ENCODE measurements at regions not wholly inside any gene's neighbourhood (a gene's known extent, or its start where the extent isn't known, plus 50 kb on each side); places are given as distances from the start of the nearest gene placed in this dataset.

DNA sequence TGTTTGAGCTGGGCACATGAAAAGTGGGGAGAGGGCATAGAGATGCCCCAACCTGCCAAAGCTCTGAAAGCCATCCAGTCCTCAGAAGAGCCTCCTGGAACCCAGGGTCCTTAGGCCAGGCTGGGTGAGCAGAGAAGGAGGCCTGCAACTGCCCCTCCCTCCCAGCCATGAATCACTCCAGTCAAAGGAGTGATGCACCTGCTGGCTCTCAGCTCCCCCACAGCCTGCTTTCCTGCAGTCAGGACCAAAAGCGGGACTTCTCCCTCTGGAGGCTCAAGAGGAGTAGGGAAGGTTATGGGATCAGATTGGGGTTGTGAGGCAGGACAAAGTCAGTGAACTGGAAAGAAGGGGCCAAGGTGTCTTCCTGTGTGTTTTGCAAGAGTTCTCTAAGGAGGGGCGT is 145.6 kb downstream of the TMEM132E start:
- 33% methylated on average over 1 of the region's 2 CpGs for WGBS (ENCODE audit: insufficient coverage)
- Mint-ChIP-seq H3K4me1 (no peaks in the 10 kb centered on the region), H3K9me3 (no peaks in the 10 kb centered on the region), H3K27me3 (peaks cover 14 to 16% of the 10 kb centered on the region in 2 donors), H3K4me3 (no peak overlapping the region), H3K27ac (no peak overlapping the region), H3K36me3 (no peaks in the 10 kb centered on the region)
- POLR2A ChIA-PET: no interaction called here
- H3K4me3 ChIP-seq (ENCODE audit: control insufficient read depth in 1 of 2, extremely low read depth in 1 of 2, low read length in 1 of 2): no peak overlapping the region
- CTCF ChIA-PET: no interaction called here
- no peak for DNase-seq
- H3K36me3 ChIP-seq (ENCODE audit: control insufficient read depth in 2 of 2, extremely low read depth in 1 of 2, insufficient read depth in 1 of 2, low read length in 1 of 2): no peaks in the 10 kb centered on the region
- ATAC-seq (replicated peaks in 1 of 4): no peak
- no peaks in the 10 kb centered on the region for H3K4me1 ChIP-seq (ENCODE audit: control insufficient read depth in 1 of 2, extremely low read depth in 1 of 2, insufficient read depth in 2 of 2, low read length in 2 of 2)
- H3K9me3 ChIP-seq: no peaks in the 10 kb centered on the region
- H3K27me3 ChIP-seq (replicated peaks in 1 of 2; ENCODE audit: control insufficient read depth in 2 of 2, extremely low read depth in 1 of 2, insufficient read depth in 2 of 2, low read length in 1 of 2): peaks cover 2 to 32% of the 10 kb centered on the region in 2 experiments
- H3K27ac ChIP-seq (ENCODE audit: low read length): no peak overlapping the region

DNA sequence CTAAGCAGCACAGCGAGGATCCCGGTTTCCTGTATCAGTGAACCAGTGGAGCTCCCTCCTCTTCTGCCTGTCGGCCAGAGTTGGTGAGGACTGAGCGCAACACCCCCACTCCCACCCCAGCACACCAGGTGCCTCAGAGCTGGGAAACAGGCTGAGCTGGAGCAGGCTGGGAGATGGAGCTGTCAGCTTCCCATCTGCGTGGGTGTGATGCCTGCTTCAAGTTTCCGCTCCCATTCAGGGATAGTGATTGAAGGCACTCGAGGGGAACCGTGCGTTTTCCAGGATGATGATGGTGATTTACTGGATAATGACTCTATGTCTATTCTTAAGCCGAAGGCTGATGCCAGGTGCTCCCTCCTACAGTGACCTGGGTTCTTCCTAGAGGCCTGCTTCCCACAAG is 144.5 kb downstream of the TMEM132E start:
- ChIA-PET CTCF (no interaction called here), POLR2A (no interaction called here)
- peaks cover 12 to 16% of the 10 kb centered on the region in 2 donors for H3K27me3 Mint-ChIP-seq
- Histone ChIP-seq H3K4me3 (ENCODE audit: control insufficient read depth in 1 of 2, extremely low read depth in 1 of 2, low read length in 1 of 2) (no peak overlapping the region), H3K9me3 (no peaks in the 10 kb centered on the region), H3K27ac (ENCODE audit: low read length) (no peak overlapping the region), H3K27me3 (replicated peaks in 1 of 2; ENCODE audit: control insufficient read depth in 2 of 2, extremely low read depth in 1 of 2, insufficient read depth in 2 of 2, low read length in 1 of 2) (peaks cover 2 to 33% of the 10 kb centered on the region in 2 experiments), H3K36me3 (ENCODE audit: control insufficient read depth in 2 of 2, extremely low read depth in 1 of 2, insufficient read depth in 1 of 2, low read length in 1 of 2) (no peaks in the 10 kb centered on the region), H3K4me1 (ENCODE audit: control insufficient read depth in 1 of 2, extremely low read depth in 1 of 2, insufficient read depth in 2 of 2, low read length in 2 of 2) (no peaks in the 10 kb centered on the region)
- no peak overlapping the region for H3K4me3 Mint-ChIP-seq
- DNase-seq (no peak), ATAC-seq (replicated peaks in 1 of 4) (no peak)
- 91% methylated on average over 3 of the region's 10 CpGs for WGBS (ENCODE audit: insufficient coverage)
- H3K27ac Mint-ChIP-seq: no peak overlapping the region
- H3K36me3 Mint-ChIP-seq: no peaks in the 10 kb centered on the region
- H3K4me1 Mint-ChIP-seq: no peaks in the 10 kb centered on the region
- H3K9me3 Mint-ChIP-seq: no peaks in the 10 kb centered on the region

DNA sequence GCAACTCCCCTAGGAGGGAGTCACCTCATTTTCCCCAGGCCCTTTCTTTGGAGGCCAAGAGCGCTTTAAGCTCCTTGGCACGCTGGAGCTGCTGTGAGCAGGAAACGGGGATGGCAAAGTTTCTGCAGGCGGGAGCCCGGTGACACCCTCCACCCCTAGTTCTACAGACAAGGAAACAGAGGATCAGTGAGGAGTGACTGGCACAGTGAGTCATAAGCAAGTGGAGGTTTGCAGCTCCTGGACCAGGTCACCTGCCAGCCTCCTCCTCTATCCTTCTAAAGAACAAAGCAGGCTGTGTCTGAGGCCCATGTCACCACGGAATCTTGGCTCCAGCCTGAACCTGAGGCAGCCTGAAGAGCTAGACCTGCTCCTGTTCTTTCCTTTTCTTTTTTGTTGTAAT is 141.9 kb downstream of the TMEM132E start:
- Histone ChIP-seq H3K36me3 (ENCODE audit: control insufficient read depth in 2 of 2, extremely low read depth in 1 of 2, insufficient read depth in 1 of 2, low read length in 1 of 2) (no peaks in the 10 kb centered on the region), H3K4me3 (ENCODE audit: control insufficient read depth in 1 of 2, extremely low read depth in 1 of 2, low read length in 1 of 2) (no peak overlapping the region), H3K4me1 (ENCODE audit: control insufficient read depth in 1 of 2, extremely low read depth in 1 of 2, insufficient read depth in 2 of 2, low read length in 2 of 2) (no peaks in the 10 kb centered on the region), H3K27me3 (replicated peaks in 1 of 2; ENCODE audit: control insufficient read depth in 2 of 2, extremely low read depth in 1 of 2, insufficient read depth in 2 of 2, low read length in 1 of 2) (peaks cover 2 to 26% of the 10 kb centered on the region in 2 experiments), H3K9me3 (no peaks in the 10 kb centered on the region), H3K27ac (ENCODE audit: low read length) (no peak overlapping the region)
- DNase-seq (no peak), ATAC-seq (replicated peaks in 1 of 4) (no peak)
- Mint-ChIP-seq H3K9me3 (no peaks in the 10 kb centered on the region), H3K36me3 (no peaks in the 10 kb centered on the region), H3K27me3 (peaks cover 7 to 15% of the 10 kb centered on the region in 2 donors), H3K4me3 (no peak overlapping the region), H3K4me1 (no peaks in the 10 kb centered on the region), H3K27ac (no peak overlapping the region)
- ChIA-PET CTCF (no interaction called here), POLR2A (no interaction called here)
- WGBS (ENCODE audit: insufficient coverage): 100% methylated on average over 1 of the region's 6 CpGs

DNA sequence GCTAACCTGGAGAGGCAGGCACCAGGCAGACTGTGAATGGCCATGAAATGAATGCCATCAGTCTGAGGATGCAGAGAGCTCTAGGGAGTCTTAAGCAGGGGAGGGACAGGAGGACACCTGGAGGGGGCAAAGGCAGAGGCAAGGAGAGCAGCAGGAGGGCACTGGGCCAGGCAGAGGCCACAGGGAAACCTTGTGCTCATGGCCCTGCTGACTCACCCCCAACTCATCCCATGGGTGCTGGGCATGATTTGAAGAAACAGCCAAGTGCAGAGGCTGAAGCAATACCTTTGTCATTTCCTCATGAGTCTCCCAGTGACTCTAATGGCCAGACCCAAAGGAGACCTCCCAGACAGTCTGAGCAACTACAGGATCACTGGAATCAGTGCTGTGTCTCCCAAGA is 141.4 kb downstream of the TMEM132E start:
- no peaks in the 10 kb centered on the region for H3K9me3 Mint-ChIP-seq
- no peak overlapping the region for H3K27ac Mint-ChIP-seq
- H3K27me3 Mint-ChIP-seq: peaks cover 7 to 18% of the 10 kb centered on the region in 2 donors
- DNase-seq (no peak), ATAC-seq (replicated peaks in 1 of 4) (no peak)
- H3K4me3 Mint-ChIP-seq: no peak overlapping the region
- H3K4me1 ChIP-seq (ENCODE audit: control insufficient read depth in 1 of 2, extremely low read depth in 1 of 2, insufficient read depth in 2 of 2, low read length in 2 of 2): no peaks in the 10 kb centered on the region
- ChIA-PET POLR2A (no interaction called here), CTCF (no interaction called here)
- no peak overlapping the region for H3K4me3 ChIP-seq (ENCODE audit: control insufficient read depth in 1 of 2, extremely low read depth in 1 of 2, low read length in 1 of 2)
- peaks cover 2 to 26% of the 10 kb centered on the region in 2 experiments for H3K27me3 ChIP-seq (replicated peaks in 1 of 2; ENCODE audit: control insufficient read depth in 2 of 2, extremely low read depth in 1 of 2, insufficient read depth in 2 of 2, low read length in 1 of 2)
- H3K36me3 Mint-ChIP-seq: no peaks in the 10 kb centered on the region
- H3K4me1 Mint-ChIP-seq: no peaks in the 10 kb centered on the region
- no peaks in the 10 kb centered on the region for H3K36me3 ChIP-seq (ENCODE audit: control insufficient read depth in 2 of 2, extremely low read depth in 1 of 2, insufficient read depth in 1 of 2, low read length in 1 of 2)
- no peaks in the 10 kb centered on the region for H3K9me3 ChIP-seq
- no peak overlapping the region for H3K27ac ChIP-seq (ENCODE audit: low read length)

DNA sequence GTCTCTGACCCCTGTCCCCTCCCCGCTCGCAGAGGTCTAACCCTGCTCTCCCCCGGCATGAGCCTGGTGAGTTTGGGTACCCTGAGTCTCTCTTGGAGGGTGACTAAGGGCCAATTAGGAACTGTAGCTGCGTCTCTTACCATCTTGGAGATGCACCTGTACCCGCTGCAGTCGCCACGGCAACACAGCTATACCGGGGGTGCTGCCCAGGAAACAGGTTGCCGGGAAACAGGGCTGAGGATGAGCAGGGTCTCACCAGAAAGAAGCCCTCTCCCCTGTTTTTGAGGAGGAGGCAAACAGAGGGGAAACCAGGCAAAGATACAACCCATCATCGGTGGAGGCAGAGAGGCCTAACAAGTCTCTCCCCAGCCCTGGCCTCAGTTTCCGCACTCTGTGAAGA is 140.2 kb downstream of the TMEM132E start:
- Mint-ChIP-seq H3K4me3 (no peak overlapping the region), H3K4me1 (no peaks in the 10 kb centered on the region), H3K9me3 (no peaks in the 10 kb centered on the region), H3K27ac (no peak overlapping the region), H3K36me3 (no peaks in the 10 kb centered on the region), H3K27me3 (peaks cover 11 to 26% of the 10 kb centered on the region in 2 donors)
- ChIA-PET CTCF (no interaction called here), POLR2A (no interaction called here)
- Histone ChIP-seq H3K27me3 (replicated peaks in 1 of 2; ENCODE audit: control insufficient read depth in 2 of 2, extremely low read depth in 1 of 2, insufficient read depth in 2 of 2, low read length in 1 of 2) (peaks cover 2 to 31% of the 10 kb centered on the region in 2 experiments), H3K9me3 (no peaks in the 10 kb centered on the region), H3K27ac (ENCODE audit: low read length) (no peak overlapping the region), H3K4me3 (ENCODE audit: control insufficient read depth in 1 of 2, extremely low read depth in 1 of 2, low read length in 1 of 2) (no peak overlapping the region), H3K36me3 (ENCODE audit: control insufficient read depth in 2 of 2, extremely low read depth in 1 of 2, insufficient read depth in 1 of 2, low read length in 1 of 2) (no peaks in the 10 kb centered on the region), H3K4me1 (ENCODE audit: control insufficient read depth in 1 of 2, extremely low read depth in 1 of 2, insufficient read depth in 2 of 2, low read length in 2 of 2) (no peaks in the 10 kb centered on the region)
- WGBS (ENCODE audit: insufficient coverage): 89% methylated on average over 9 of the region's 11 CpGs
- ATAC-seq (replicated peaks in 1 of 4) (no peak), DNase-seq (no peak)

DNA sequence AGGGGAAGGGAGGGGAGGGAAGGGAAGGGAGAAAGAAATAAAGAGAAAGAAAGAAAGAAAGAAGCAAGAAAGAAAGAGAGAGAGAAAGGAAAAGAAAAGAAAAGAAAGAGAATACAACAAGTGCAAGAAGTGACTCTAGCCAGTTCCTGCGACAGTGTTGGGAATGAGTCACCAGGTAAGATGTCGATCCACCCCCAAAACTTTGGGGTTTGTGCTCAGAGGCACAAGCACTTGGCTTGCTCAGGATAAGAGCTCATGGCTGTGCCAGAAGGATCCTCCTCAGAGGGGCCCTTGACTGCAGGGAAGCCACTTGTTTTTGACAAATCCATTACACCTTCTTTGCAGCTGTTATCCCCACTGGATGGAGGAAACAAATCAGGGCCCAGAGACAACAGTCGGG is 137.7 kb downstream of the TMEM132E start:
- Histone ChIP-seq H3K9me3 (no peaks in the 10 kb centered on the region), H3K36me3 (ENCODE audit: control insufficient read depth in 2 of 2, extremely low read depth in 1 of 2, insufficient read depth in 1 of 2, low read length in 1 of 2) (no peaks in the 10 kb centered on the region), H3K4me1 (ENCODE audit: control insufficient read depth in 1 of 2, extremely low read depth in 1 of 2, insufficient read depth in 2 of 2, low read length in 2 of 2) (no peaks in the 10 kb centered on the region), H3K4me3 (ENCODE audit: control insufficient read depth in 1 of 2, extremely low read depth in 1 of 2, low read length in 1 of 2) (no peak overlapping the region), H3K27me3 (replicated peaks in 1 of 2; ENCODE audit: control insufficient read depth in 2 of 2, extremely low read depth in 1 of 2, insufficient read depth in 2 of 2, low read length in 1 of 2) (peaks cover 2 to 31% of the 10 kb centered on the region in 2 experiments), H3K27ac (ENCODE audit: low read length) (no peak overlapping the region)
- Mint-ChIP-seq H3K4me3 (no peak overlapping the region), H3K36me3 (no peaks in the 10 kb centered on the region), H3K27me3 (peaks cover 16 to 23% of the 10 kb centered on the region in 2 donors), H3K4me1 (no peaks in the 10 kb centered on the region), H3K27ac (no peak overlapping the region), H3K9me3 (no peaks in the 10 kb centered on the region)
- no peak for DNase-seq
- CTCF ChIA-PET: no interaction called here
- 56% methylated on average over 3 of the region's 3 CpGs for WGBS (ENCODE audit: insufficient coverage)
- POLR2A ChIA-PET: no interaction called here
- ATAC-seq (replicated peaks in 1 of 4): no peak

DNA sequence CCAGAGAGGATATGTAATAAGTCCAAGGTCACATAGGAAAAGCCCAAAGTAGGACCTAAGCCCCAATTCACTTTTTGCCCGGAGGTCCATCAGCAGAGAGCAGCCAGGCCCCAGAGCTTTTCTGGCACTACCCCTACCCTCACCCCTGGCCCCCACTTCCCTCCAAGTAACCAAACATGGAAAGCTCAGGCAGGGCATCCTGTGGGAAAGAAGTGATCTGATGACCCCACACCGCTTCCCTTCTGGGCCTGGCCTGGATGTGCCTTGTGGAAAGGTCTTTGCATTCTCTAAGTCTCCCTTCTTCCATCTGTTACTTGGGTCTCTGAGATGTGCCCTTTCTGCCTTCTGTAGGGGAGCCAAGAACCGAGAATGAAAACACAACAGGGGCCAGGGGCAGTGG is 136.9 kb downstream of the TMEM132E start:
- Histone ChIP-seq H3K27me3 (replicated peaks in 1 of 2; ENCODE audit: control insufficient read depth in 2 of 2, extremely low read depth in 1 of 2, insufficient read depth in 2 of 2, low read length in 1 of 2) (peaks cover 2 to 33% of the 10 kb centered on the region in 2 experiments), H3K4me3 (ENCODE audit: control insufficient read depth in 1 of 2, extremely low read depth in 1 of 2, low read length in 1 of 2) (no peak overlapping the region), H3K27ac (ENCODE audit: low read length) (no peak overlapping the region), H3K36me3 (ENCODE audit: control insufficient read depth in 2 of 2, extremely low read depth in 1 of 2, insufficient read depth in 1 of 2, low read length in 1 of 2) (no peaks in the 10 kb centered on the region), H3K9me3 (no peaks in the 10 kb centered on the region), H3K4me1 (ENCODE audit: control insufficient read depth in 1 of 2, extremely low read depth in 1 of 2, insufficient read depth in 2 of 2, low read length in 2 of 2) (no peaks in the 10 kb centered on the region)
- H3K36me3 Mint-ChIP-seq: no peaks in the 10 kb centered on the region
- WGBS (ENCODE audit: insufficient coverage): 100% methylated on average over 1 of the region's 3 CpGs
- CTCF ChIA-PET: no interaction called here
- DNase-seq: no peak
- H3K27me3 Mint-ChIP-seq: peaks cover 21 to 26% of the 10 kb centered on the region in 2 donors
- H3K4me3 Mint-ChIP-seq: no peak overlapping the region
- H3K27ac Mint-ChIP-seq: no peak overlapping the region
- no peaks in the 10 kb centered on the region for H3K4me1 Mint-ChIP-seq
- H3K9me3 Mint-ChIP-seq: no peaks in the 10 kb centered on the region
- no peak for ATAC-seq (replicated peaks in 1 of 4)
- POLR2A ChIA-PET: no interaction called here
